NCI-H345 (cell line): ENCODE measurements at regions not wholly inside any gene's neighbourhood (a gene's known extent, or its start where the extent isn't known, plus 50 kb on each side); places are given as distances from the start of the nearest gene placed in this dataset.

Experiments
- DNase-seq: peaks from one replicate; lab custom pipeline; 2025; lab: John Stamatoyannopoulos, UW

DNA sequence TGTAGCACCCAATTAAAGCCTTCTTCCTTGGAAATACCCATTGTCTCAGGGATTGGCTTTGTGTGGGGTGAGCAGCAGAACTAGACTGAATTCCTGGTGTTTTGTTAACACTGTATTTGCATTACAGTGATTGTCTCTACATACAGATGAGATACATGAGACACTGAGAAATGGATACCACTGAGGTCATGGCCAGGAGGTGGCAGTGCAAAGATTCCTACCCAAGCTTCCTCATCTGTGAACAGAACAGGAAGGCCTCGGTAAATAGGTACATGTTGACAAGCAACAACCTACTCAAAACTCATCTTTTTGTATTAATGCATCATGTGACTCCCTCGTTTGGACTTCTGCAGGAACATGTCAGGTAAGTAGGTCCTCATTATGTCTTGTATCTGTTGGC lies 445.8 kb upstream of the RGPD4 start:
- DNase-seq, result no peak

DNA sequence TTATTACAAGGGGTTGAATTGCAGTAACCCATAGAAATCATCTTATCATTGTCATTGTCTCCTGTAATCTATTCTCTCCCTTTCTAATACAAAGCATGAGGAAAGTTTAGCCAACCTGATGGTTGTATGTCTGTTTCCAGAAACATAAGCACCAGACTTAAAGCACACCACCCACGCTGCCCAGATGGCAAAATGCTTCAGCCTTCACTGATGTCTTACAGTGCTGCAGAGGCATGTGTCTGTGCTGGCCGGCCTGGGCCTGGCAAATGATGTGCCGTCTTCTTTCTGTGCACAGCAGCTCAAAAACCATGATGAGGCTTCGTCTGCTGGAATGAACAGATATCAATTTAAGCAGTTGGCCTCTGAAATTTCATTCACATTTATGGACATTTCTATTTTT lies 443.0 kb upstream of the RGPD4 start:
- no peak for DNase-seq

DNA sequence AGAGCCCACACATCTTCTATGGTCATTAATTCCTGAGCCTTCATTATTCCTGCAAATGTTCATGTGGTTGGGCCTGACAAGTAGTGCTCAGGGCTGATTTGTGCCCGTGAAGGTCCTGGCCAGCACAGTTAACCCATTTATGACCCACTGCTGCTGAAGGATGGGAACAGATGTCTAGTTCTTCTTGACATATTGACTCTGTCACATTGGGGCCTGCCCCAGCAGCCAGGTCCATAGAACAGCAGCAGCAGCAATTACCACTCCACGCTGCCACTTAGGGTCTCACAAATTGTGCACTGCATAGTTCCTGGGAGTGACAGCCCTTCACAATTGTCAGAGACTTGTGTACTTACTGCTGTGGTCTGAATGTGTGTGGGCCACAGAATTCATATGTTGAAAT lies 442.3 kb upstream of the RGPD4 start:
- DNase-seq, result no peak

DNA sequence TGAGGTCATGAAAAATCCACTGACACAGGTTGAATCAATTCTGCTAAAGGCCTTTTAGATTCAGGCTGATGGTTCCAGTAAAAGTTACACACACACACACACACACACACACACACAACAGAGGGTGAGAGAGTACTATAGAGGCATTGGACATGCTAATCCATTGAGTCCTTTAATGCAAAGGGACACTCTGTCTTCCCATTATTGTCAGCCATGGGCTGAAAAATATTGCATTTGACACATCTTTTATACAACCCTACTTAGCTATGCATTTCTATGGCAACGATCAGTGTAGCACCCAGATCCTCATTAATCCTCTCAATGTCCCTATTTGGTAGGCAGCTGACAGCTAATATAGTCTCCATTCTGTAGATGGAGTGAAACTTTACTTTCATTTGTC lies 440.8 kb upstream of the RGPD4 start:
- no peak for DNase-seq

DNA sequence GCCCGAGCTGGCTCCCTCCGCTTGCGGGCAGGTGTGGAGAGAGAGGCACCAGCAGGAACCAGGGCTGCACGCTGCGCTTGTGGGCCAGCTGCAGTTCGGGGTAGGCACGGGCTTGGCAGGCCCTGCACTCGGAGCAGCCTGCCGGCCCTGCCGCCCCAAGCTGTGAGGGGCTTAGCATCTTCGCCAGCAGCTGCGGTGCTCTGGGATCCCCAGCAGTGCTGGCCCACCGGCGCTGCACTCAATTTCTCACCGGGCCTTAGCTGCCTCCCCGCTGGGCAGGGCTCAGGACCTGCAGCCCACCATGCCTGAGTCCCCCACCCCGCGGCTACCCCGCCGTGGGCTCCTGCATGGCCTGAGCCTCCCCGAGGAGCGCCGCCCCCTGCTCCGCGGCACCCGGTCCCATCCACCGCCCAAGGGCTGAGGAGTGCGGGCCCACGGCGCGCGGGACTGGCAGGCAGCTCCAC lies 434.4 kb upstream of the RGPD4 start:
- DNase-seq, result no peak

DNA sequence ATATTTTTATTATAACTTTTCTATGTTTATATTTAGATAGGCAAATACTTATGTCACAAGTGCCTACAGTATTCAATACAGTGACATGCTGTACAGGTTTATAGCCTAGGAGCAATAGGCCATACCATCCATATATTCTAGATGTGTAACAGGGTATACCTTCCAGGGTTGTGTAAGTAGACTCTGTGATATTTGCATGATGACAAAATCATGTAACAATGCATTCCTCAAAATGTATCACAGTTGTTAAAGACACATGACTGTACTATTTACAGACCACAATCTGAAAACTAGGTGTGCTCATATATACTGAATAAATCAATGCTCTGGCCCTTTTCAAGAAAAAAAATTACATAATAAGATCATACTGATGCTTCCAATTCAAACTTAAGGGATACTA lies 433.2 kb upstream of the RGPD4 start:
- DNase-seq, result no peak

DNA sequence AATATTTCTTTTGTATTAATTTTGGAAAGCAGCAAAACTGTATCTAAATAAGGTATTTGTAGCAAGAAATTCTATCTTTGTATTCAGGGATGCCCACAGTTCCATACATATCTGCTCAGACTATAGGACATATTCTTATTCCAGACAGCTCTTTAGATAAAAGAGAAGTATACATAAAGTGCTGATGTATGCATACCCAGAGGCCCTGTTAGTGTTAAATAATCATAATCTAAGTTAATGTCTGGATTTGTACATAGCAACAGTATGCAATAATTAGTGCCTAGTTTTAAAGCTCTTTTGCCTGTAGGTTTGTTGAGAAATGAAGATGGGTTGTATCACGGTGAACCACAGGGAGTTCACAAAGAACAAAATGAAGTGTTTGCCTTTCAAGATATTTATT lies 428.0 kb upstream of the RGPD4 start:
- no peak for DNase-seq

DNA sequence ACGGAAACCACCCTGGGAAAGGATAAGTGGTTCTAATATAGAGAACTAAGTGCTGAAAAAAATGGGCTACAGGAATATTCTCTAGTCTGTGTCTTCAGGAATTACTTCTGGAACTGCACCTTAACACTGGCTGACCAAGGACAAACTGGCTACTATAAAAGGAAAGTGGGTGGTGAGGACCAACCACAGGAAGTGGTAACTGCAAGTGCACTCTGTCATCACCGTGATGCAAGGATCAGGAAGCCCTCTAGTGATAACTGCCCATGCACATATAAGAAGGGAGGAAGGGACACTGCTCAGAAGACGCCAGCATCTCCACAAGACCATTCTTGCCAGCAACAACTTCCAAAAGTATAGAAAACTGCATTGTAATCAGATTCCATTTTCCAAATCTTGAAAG lies 424.4 kb upstream of the RGPD4 start:
- no peak for DNase-seq

DNA sequence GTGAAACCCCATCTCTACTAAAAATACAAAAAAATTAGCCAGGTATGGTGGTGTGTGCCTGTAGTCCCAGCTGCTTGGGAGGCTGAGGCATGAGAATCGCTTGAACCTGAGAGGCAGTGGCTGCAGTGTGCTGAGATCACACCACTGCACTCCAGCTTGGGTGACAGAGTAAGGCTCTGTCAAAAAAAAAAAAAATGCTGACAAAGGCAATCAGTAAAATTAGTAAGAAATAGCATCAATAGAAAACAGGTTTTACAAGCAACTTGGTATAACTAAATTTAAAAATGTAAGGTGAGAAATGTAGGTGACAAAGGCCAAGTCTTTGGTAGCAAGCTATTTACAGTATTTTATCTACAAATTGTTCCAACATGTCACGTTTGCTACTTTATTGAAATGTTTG lies 421.4 kb upstream of the RGPD4 start:
- DNase-seq, result no peak

DNA sequence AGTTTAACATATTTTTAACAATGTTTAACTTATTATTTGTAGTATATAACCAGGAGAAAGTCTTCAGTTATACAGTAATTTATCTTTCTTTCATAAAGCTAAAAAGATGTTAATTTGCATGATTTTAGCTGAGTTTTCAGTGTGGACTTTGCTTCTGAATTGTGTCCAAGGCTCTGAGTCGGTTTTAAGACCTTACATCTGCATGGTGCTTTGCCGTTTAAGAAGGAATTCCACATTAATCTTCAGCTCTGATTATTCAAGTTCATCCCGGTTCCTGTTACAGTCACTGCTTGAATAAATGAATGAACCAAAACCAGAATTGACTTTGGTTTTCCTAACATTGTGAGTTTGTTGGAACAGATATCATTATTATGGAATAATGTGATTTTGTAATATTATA lies 419.7 kb upstream of the RGPD4 start:
- DNase-seq, result no peak

DNA sequence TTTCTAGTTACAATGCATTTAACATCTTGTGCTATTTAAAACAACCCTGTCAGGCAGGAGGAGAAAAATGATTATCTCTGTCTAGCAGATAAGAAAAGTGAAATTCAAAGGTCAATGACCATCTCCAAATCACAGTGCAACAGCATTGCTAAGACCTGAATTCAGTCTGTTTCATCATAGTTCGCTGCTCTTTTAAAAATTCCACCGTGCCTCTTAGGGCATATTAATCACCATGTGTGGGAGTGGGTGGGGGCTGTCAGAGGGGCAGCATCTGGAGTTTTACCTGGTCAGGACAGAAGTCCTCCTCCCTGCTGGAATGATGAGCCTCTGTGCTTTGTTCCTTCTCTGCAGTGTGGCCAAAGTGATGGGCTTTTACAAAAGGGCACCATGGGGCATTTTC lies 418.7 kb upstream of the RGPD4 start:
- no peak for DNase-seq

DNA sequence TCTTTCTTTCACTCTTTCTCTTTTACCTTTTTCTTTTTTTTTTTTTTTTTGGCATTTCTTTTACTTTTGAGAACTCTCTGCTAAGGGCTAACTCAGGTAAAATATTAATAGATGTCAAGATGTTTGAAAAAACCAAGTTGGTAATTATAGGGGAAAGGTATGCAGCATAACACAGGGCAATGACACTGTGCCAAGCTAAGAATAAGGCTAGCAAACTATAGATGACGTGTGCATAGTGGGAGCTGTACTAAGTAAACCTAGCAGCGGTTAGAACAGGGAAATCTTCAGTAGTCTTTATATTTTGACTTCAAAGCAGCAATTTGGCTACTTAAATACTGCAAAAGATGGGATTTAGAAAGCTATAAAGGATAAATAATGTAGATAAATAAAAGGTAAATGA lies 415.4 kb upstream of the RGPD4 start:
- no peak for DNase-seq

DNA sequence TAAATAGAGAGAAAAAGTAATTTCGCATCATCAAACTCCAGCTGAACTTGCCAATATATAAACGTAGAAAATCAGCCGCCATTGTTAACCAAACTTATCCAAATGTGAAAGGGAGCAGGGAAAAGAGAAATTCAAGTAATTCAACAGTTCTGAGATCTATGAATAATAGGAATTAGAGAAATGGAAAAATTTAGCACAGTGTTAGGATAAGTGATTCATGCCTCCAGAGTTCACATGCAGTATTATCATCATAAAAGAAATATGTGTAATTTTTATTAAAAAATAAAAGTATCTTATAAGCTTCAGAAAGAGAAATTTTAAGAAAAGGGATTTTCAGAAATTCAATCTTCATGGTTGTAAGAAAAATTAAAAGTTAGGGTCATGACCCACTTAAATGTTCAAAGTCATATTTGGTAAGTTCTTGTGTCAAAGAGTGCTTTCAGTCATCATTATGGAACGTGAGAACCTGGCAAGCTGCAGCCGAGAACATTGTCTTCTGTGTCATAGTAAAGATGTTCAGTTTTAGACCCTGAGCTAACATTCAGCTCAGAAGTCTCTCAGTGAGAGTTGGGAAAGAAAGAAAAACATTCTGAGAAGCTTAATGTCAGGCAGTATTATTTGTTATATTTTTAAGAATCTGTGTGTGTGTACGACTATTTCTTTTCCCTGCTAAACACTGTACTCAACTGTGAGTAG lies 414.3 kb upstream of the RGPD4 start:
- no peak for DNase-seq

DNA sequence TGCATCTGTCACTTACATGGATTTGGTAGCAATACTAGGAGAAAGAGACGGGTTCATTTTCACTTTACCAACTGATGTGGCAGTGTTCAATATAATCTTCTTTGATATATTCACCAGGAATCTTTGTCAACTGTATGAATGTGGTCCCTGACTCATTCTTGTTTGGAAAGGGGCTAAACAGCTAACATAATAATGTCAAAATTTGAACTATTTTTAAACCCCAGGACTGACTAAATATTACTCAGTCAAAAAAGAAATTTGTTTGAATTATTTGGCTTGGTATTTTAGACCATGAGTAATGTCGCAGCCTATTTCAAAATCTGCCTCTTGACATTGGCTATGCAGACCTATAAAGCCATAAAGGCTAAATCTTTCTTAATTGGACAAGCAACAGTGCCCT lies 413.7 kb upstream of the RGPD4 start:
- no peak for DNase-seq

DNA sequence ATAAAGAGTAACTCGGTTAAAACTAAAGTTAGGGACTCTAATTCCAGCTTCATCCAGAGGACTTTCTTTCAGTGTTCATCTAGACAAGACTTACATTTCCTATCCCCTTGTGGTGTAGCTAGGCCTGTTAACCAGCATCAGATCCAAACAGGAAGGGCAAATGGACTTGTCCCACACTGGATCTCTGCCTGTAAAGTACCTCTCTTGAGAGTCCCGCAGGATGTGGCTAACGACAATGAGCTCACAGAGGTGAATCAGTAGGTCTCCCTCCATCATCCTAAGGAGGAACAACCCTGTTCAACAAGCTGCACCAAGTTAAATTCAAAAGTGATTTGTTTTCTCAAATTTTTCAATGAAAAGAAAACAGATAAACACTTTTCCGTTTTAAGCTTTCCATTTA lies 412.3 kb upstream of the RGPD4 start:
- DNase-seq, result no peak

DNA sequence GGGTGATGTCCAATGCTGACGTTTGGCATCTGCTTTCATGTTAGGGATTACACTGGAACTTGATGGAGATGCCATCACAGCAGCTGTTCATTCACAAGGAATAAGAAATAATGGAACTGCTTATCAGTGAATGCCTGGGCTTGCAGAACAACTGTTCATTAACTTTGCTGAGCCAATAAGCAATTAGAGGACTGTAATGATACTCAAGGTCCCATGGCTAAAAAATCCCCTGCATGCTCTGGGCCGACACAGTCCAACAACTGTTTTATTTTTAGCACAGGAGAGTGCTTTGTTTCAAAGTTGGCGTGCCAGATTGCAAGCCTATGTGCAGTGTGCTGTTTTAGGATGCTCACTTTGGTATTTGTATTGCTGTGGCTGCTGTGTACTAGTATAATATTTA lies 408.0 kb upstream of the RGPD4 start:
- no peak for DNase-seq

DNA sequence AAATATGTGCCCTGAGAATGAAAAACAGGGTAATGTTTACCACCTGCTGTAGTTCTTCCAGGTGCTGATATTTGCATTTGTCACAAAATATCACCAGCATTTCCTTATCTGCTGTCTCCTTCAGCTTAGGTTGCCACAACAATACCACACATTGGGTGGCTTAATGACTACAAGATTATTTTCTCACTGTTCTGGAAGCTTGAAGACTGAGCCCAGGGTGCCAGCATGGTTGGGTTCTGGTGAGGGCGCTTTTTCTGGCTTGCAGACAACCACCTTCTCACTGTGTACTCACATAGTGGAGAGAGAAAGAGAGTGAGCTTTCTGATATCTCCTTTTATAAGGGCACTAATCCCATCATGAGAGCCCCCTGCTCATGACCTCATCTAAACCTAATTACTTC lies 407.5 kb upstream of the RGPD4 start:
- no peak for DNase-seq

DNA sequence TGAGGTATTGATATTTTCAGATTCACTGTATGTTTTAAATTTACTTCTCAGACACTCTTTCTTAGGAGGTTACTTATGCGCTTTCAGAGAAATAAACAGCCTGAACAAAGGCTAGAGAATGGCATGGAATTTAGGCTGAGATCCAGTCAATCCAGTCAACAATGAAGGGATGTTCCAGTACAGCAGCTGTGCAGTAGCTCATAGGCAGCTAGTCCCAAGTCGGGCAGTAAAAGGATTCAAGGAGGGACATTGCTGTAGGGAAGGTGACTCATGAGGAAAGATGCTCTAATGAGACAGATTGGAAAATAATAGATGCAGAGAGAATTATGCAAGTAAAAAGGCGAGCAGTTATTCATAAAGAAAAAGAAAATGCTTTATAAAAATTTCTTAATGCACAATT lies 397.9 kb upstream of the RGPD4 start:
- no peak for DNase-seq

DNA sequence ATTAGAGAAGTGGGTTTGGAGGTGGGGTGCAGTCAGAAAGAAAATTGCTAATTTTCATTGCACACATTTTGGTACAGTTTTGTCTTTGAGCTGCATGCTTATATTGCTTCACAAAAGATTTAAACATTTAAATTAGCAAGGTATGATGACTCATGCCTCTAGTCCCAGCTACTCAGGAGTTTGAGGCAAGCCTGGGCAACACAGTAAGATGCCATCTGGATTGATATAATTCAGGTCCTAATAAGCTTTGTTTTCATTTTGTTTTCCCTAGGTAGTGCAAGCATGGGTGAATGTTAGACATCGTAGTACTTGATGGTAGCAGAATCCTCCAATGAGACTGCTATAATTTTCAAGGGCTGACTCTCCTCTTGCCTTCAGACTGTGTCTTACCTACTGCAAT lies 396.7 kb upstream of the RGPD4 start:
- no peak for DNase-seq

DNA sequence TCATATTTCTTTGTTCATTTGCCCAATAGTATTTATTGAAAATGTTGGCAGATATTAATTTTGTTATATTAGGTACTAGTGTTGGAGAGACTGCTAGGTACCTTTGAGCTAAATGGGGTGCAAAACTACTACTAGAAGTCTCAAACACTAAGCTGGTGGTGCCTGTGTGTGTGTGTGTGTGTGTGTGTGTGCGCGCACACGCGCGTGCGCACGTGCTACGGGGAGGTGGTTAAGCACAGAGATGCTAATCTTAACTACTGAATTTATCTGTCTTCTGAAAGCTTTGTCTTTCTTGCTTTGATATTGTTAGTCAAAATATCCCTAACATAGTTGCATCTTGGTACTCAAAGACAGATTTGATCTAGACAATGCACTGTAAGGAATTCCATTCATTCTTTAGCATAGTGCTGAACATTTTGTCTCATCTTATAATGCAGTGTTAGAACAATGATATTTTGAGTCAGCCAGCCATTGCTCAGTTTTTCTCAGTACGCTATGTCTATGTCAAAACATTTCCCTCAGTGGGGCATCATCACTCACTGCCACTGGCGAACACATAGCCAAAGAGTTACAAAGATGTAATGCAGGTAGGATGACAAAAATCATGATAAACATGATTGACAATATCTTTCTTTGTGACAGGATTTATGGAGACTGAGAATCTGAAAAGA lies 396.0 kb upstream of the RGPD4 start:
- DNase-seq, result no peak

DNA sequence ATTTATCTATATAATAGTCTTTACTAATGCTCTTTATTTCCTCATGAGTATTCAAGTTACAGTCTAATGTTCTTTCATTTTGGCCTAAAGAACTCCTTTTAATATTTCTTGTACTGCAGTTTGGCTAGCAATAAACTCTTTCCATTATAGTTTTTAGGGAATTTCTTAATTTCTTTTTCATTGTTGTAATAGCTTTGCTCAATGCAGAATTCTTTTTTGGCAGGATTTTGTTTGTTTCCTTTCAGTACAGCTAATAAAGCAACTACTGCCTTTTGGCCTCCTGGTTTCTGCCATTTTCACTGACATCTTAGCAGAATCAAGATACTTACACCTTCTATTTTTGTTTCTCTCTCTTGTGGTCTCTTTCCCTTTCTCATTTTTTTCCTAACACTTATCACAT lies 390.4 kb upstream of the RGPD4 start:
- no peak for DNase-seq

DNA sequence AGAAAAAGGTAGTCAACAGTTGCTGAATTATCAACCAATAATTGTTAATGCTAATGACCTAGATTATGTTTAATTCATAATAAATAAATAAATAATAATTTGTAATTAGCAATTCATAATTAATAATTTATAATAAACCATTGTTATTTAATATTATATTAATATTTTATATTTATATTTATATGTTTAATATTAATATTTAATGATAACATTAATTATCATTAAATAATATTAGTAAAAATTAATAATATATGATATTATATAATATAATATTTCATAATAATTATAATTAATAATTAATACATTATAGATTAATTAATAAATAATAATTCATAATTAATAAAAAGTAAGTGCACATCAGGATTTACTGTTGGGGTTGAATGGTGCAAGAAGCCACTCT lies 389.4 kb upstream of the RGPD4 start:
- DNase-seq, result no peak

DNA sequence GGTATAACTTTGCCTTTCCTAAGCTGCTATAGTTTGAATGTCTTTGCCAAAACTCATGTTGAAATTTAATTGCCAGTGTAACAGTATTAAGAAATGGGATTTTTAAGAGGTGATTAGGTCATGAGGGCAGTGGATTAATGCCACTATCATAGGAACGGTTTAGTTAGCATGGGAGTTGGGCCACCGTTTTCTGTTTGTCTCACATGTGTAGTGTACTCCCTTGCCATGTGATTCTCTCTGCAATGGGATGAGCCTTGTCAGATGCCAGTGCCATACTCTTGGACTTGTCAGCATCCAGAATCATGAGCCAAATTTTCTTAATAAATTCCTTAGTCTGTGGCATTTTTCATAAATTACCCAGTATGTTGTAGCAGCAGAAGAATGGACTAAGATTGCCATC lies 388.9 kb upstream of the RGPD4 start:
- DNase-seq, result no peak

DNA sequence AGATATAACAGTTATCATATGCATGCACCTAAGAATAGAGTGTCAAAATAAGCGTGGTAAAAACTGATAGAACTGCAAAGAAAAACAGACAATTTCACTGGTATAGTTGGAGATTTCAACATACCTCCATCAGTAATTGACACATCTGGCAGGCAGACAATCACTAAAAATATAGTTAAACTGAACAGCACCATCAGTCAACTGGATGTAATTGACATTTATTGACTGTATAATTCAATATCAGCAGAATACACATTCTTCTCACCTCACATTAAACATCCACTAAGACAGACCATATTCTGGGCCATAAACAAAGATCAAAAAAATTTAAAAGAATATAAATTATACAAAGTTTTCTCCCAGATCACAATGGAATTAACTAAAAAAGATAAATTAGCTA lies 378.5 kb upstream of the RGPD4 start:
- no peak for DNase-seq
